HCT116 (cell line): ENCODE measurements at regions not wholly inside any gene's neighbourhood (a gene's known extent, or its start where the extent isn't known, plus 50 kb on each side); places are given as distances from the start of the nearest gene placed in this dataset.

ENCODE experiments used
- ATAC-seq: fragments of 200-7000 bp; cut with Tn5 transposase; 2 replicates; pipeline ENCODE4 v1.9.1; 2020; ENCODE audit warnings: mild to moderate bottlenecking, moderate library complexity
- BruUV-seq: library from RNA; stranded (reverse); fragments of 400-500 nt; replicated peaks from 2 replicates; lab custom pipeline; 2021; lab: Mats Ljungman, UMichigan
- CTCF ChIA-PET: fragments of 300-600 bp; sonication (Branson Sonifier 250); formaldehyde crosslinking; loops from one replicate; lab custom pipeline; 2021; ENCODE audit warnings: antibody characterized with exemption; lab: Charles Lee
- POLR2A ChIA-PET: fragments of 300-600, 350-600 bp; sonication (Branson Sonifier 250); formaldehyde crosslinking; loops from one replicate; lab custom pipeline; 2021; ENCODE audit warnings: antibody characterized with exemption; lab: Charles Lee
- RAD21 ChIA-PET, 2 experiments: fragments of 300-600 bp; sonication (Branson Sonifier 250); formaldehyde crosslinking; loops; one replicate each; lab custom pipeline; 2023; ENCODE audit warnings: low total read pairs in 2 of 2; ENCODE audit not compliant: uncharacterized antibody in 2 of 2, unreplicated experiment in 2 of 2, low non-redundant PET in 1 of 2; lab: Charles Lee
- DNase-seq: peaks from one replicate; pipeline ENCODE4 v3.0.0-alpha.2; 2010; ENCODE audit warnings: low read depth, low spot score
- H2AFZ ChIP-seq: fragments of 200-600 bp; shearing (Covaris generic), sonication (generic); 2 replicates; pipeline ENCODE4 v1.6.1; 2017; ENCODE audit warnings: low read depth, mixed run types, mixed read lengths, antibody characterized with exemption, low read length; ENCODE audit not compliant: poor library complexity, severe bottlenecking
- H3K27ac ChIP-seq: 2 replicates; pipeline ENCODE4 v1.5.1; 2012; ENCODE audit warnings: low read depth, low read length
- H3K27me3 ChIP-seq: fragments of 200-600 bp; sonication (generic); 2 replicates; pipeline ENCODE4 v1.6.1; 2016; ENCODE audit warnings: mixed run types, low read length, mixed read lengths; ENCODE audit not compliant: insufficient read depth
- H3K36me3 ChIP-seq, 2 experiments: fragments of 200-500 bp in 1 of 2; fragments of 200-600 bp in 1 of 2; sonication (Bioruptor generic) in 1 of 2; sonication (generic) in 1 of 2; 2 replicates each; pipeline versions ENCODE4 v1.5.1 to v1.6.1; 2014 to 2016; ENCODE audit warnings: low read length in 2 of 2, inconsistent platforms in 1 of 2, mixed read lengths in 1 of 2, mixed run types in 1 of 2; ENCODE audit not compliant: insufficient read depth in 2 of 2, control insufficient read depth in 1 of 2
- H3K4me1 ChIP-seq, 2 experiments: fragments of 200-600 bp in 1 of 2; sonication (generic) in 1 of 2; 2 replicates each; pipeline versions ENCODE4 v1.5.1 to v1.6.1; 2012 to 2017; ENCODE audit warnings: low read length in 2 of 2, inconsistent platforms in 1 of 2, mild to moderate bottlenecking in 1 of 2, mixed read lengths in 1 of 2, mixed run types in 1 of 2, moderate library complexity in 1 of 2; ENCODE audit not compliant: insufficient read depth in 2 of 2, control insufficient read depth in 1 of 2
- H3K4me2 ChIP-seq: fragments of 200-600 bp; sonication (generic); 2 replicates; pipeline ENCODE4 v1.6.1; 2017; ENCODE audit warnings: mixed run types, low read length, mixed read lengths
- H3K4me3 ChIP-seq, 2 experiments: fragments of 200-600 bp in 1 of 2; sonication (generic) in 1 of 2; replicated peaks in 1 of 2; 2 replicates each; pipeline ENCODE4 v1.5.1; 2011 to 2016; ENCODE audit warnings: low read length in 2 of 2, control low read depth in 1 of 2, low read depth in 1 of 2, mild to moderate bottlenecking in 1 of 2, mixed read lengths in 1 of 2, mixed run types in 1 of 2
- H3K79me2 ChIP-seq: fragments of 200-600 bp; sonication (generic); 2 replicates; pipeline ENCODE4 v1.6.1; 2017; ENCODE audit warnings: mild to moderate bottlenecking, mixed run types, low read length, moderate library complexity, mixed read lengths; ENCODE audit not compliant: insufficient read depth
- H3K9ac ChIP-seq: fragments of 200-600 bp; sonication (generic); 2 replicates; pipeline ENCODE4 v1.6.1; 2016; ENCODE audit warnings: low read length, mixed read lengths
- H3K9me2 ChIP-seq: fragments of 200-600 bp; sonication (generic), shearing (Covaris generic); 2 replicates; pipeline ENCODE4 v1.6.1; 2017; ENCODE audit warnings: mixed run types, mild to moderate bottlenecking, moderate library complexity; ENCODE audit not compliant: insufficient read depth
- H3K9me3 ChIP-seq, 2 experiments: fragments of 200-500 bp in 1 of 2; fragments of 200-600 bp in 1 of 2; sonication (Bioruptor generic) in 1 of 2; sonication (generic) in 1 of 2; 2 replicates each; pipeline ENCODE4 v1.6.1; 2014 to 2017; ENCODE audit warnings: low read length in 2 of 2, mixed read lengths in 2 of 2, inconsistent platforms in 1 of 2, low read depth in 1 of 2, mild to moderate bottlenecking in 1 of 2, mixed run types in 1 of 2, moderate library complexity in 1 of 2; ENCODE audit not compliant: control insufficient read depth in 1 of 2, insufficient read depth in 1 of 2
- H4K20me1 ChIP-seq: fragments of 200-600 bp; sonication (generic), shearing (Covaris generic); 2 replicates; pipeline ENCODE4 v1.6.1; 2017; ENCODE audit warnings: mixed run types, mild to moderate bottlenecking, moderate library complexity; ENCODE audit not compliant: insufficient read depth
- CBX3 ChIP-seq: IDR thresholded peaks from 2 replicates; pipeline ENCODE4 v1.6.1; 2012; ENCODE audit warnings: low read depth
- EGR1 ChIP-seq: IDR thresholded peaks from 2 replicates; pipeline ENCODE4 v1.6.1; 2012; ENCODE audit warnings: low read depth
- ELF1 ChIP-seq: IDR thresholded peaks from 2 replicates; pipeline ENCODE4 v1.6.1; 2012; ENCODE audit warnings: low read depth, borderline replicate concordance
- EZH2 ChIP-seq: fragments of 200-600 bp; sonication (generic); IDR thresholded peaks from 2 replicates; pipeline ENCODE4 v1.6.1; 2017; ENCODE audit warnings: antibody characterized with exemption, mixed run types
- EZH2phosphoT487 ChIP-seq: fragments of 200-600 bp; IDR thresholded peaks from 2 replicates; pipeline ENCODE4 v1.6.1; 2018; ENCODE audit warnings: antibody characterized with exemption, borderline replicate concordance
- FOSL1 ChIP-seq: IDR thresholded peaks from 2 replicates; pipeline ENCODE4 v1.6.1; 2012; ENCODE audit warnings: low read depth
- POLR2A ChIP-seq: IDR thresholded peaks from 2 replicates; pipeline ENCODE4 v1.7.0; 2011; ENCODE audit warnings: borderline replicate concordance; ENCODE audit not compliant: insufficient read depth, insufficient read length; ENCODE audit errors: extremely low read depth
- POLR2AphosphoS5 ChIP-seq: IDR thresholded peaks from 2 replicates; pipeline ENCODE4 v1.6.1; 2011; ENCODE audit warnings: mild to moderate bottlenecking, low read depth, low read length, moderate library complexity
- RAD21 ChIP-seq: IDR thresholded peaks from 2 replicates; pipeline ENCODE4 v1.6.1; 2012; ENCODE audit warnings: low read depth, mild to moderate bottlenecking
- SP1 ChIP-seq: IDR thresholded peaks from 2 replicates; pipeline ENCODE4 v1.6.1; 2012; ENCODE audit warnings: low read depth
- TCF7L2 ChIP-seq: IDR thresholded peaks from 2 replicates; pipeline ENCODE4 v1.7.0; 2011; ENCODE audit warnings: borderline replicate concordance, inconsistent platforms; ENCODE audit not compliant: insufficient read depth, insufficient read length; ENCODE audit errors: extremely low read depth
- YY1 ChIP-seq: IDR thresholded peaks from 2 replicates; pipeline ENCODE4 v1.6.1; 2011; ENCODE audit warnings: low read length, low read depth, moderate library complexity, mild to moderate bottlenecking; ENCODE audit not compliant: insufficient replicate concordance; ENCODE audit errors: extremely low read depth
- ZNF274 ChIP-seq: fragments of 200-500 bp; sonication (Bioruptor generic); IDR thresholded peaks from 2 replicates; pipeline ENCODE4 v1.6.1; 2014; ENCODE audit warnings: mild to moderate bottlenecking, low read depth, low read length, inconsistent platforms
- intact Hi-C: fragments of 100-400 bp; cut with micrococcal nuclease; formaldehyde crosslinking; loops from 2 replicates; pipeline ENCODE4 v1.10.0; 2022
- TF ChIP-seq, protein P1 (sequence below): IDR thresholded peaks from 2 replicates; pipeline ENCODE4 v1.6.1; 2012; ENCODE audit warnings: low read depth
- TF ChIP-seq, protein P2 (sequence below): IDR thresholded peaks from 2 replicates; pipeline ENCODE4 v1.6.1; 2011; ENCODE audit warnings: mild to moderate bottlenecking, low read length, moderate library complexity; ENCODE audit not compliant: insufficient replicate concordance; ENCODE audit errors: extremely low read depth
- TF ChIP-seq, protein P3 (sequence below): IDR thresholded peaks from 2 replicates; pipeline ENCODE4 v1.6.1; 2012
- TF ChIP-seq, protein P4 (sequence below), 3 experiments: fragments of 200-600 bp in 1 of 3; sonication (generic) in 1 of 3; IDR thresholded peaks in 2 of 3; conservative IDR thresholded peaks in 1 of 3; 2 replicates each; pipeline ENCODE4 v1.5.1; 2012 to 2017; ENCODE audit warnings: low read depth in 2 of 3, low read length in 2 of 3, antibody characterized with exemption in 1 of 3, borderline replicate concordance in 1 of 3, control low read depth in 1 of 3, mild to moderate bottlenecking in 1 of 3, mixed read lengths in 1 of 3, mixed run types in 1 of 3, moderate library complexity in 1 of 3; ENCODE audit not compliant: insufficient read depth in 1 of 3

DNA sequence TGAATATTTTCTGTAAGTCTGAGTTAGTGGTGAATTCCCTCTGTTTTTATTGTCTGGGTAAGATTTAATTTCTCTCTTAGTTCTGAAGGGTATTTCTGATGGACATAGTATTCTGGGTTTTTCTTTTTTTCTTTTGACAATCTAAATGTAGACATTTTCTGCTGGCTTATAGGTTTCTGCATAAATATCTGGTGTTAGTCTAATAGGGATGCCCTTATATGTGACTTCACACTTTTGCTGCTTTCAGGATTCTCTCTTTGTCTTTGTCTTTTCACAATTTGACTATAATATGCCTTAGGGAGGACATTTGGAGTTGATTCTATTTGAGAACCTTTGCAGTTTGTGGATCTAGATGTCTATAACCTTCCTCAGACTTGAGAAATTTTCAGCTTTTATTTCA, 667.2 kb downstream of the EPHA7 start:
- ChIA-PET POLR2A (no interaction called here), RAD21 (no interaction called here), CTCF (no interaction called here)
- no peak overlapping the region for H2AFZ ChIP-seq
- TF ChIP-seq, protein P1, sequence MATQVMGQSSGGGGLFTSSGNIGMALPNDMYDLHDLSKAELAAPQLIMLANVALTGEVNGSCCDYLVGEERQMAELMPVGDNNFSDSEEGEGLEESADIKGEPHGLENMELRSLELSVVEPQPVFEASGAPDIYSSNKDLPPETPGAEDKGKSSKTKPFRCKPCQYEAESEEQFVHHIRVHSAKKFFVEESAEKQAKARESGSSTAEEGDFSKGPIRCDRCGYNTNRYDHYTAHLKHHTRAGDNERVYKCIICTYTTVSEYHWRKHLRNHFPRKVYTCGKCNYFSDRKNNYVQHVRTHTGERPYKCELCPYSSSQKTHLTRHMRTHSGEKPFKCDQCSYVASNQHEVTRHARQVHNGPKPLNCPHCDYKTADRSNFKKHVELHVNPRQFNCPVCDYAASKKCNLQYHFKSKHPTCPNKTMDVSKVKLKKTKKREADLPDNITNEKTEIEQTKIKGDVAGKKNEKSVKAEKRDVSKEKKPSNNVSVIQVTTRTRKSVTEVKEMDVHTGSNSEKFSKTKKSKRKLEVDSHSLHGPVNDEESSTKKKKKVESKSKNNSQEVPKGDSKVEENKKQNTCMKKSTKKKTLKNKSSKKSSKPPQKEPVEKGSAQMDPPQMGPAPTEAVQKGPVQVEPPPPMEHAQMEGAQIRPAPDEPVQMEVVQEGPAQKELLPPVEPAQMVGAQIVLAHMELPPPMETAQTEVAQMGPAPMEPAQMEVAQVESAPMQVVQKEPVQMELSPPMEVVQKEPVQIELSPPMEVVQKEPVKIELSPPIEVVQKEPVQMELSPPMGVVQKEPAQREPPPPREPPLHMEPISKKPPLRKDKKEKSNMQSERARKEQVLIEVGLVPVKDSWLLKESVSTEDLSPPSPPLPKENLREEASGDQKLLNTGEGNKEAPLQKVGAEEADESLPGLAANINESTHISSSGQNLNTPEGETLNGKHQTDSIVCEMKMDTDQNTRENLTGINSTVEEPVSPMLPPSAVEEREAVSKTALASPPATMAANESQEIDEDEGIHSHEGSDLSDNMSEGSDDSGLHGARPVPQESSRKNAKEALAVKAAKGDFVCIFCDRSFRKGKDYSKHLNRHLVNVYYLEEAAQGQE: no peak
- TF ChIP-seq POLR2A (no peak), CBX3 (no peak), RAD21 (no peak), FOSL1 (no peak), EGR1 (no peak), SP1 (no peak), ZNF274 (no peak), YY1 (no peak), ELF1 (no peak), EZH2 (no peak), EZH2phosphoT487 (no peak), TCF7L2 (no peak), POLR2AphosphoS5 (no peak)
- TF ChIP-seq, protein P2, sequence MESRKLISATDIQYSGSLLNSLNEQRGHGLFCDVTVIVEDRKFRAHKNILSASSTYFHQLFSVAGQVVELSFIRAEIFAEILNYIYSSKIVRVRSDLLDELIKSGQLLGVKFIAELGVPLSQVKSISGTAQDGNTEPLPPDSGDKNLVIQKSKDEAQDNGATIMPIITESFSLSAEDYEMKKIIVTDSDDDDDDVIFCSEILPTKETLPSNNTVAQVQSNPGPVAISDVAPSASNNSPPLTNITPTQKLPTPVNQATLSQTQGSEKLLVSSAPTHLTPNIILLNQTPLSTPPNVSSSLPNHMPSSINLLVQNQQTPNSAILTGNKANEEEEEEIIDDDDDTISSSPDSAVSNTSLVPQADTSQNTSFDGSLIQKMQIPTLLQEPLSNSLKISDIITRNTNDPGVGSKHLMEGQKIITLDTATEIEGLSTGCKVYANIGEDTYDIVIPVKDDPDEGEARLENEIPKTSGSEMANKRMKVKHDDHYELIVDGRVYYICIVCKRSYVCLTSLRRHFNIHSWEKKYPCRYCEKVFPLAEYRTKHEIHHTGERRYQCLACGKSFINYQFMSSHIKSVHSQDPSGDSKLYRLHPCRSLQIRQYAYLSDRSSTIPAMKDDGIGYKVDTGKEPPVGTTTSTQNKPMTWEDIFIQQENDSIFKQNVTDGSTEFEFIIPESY: no peak
- TF ChIP-seq, protein P3, sequence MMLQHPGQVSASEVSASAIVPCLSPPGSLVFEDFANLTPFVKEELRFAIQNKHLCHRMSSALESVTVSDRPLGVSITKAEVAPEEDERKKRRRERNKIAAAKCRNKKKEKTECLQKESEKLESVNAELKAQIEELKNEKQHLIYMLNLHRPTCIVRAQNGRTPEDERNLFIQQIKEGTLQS: no peak
- TF ChIP-seq, protein P4, sequence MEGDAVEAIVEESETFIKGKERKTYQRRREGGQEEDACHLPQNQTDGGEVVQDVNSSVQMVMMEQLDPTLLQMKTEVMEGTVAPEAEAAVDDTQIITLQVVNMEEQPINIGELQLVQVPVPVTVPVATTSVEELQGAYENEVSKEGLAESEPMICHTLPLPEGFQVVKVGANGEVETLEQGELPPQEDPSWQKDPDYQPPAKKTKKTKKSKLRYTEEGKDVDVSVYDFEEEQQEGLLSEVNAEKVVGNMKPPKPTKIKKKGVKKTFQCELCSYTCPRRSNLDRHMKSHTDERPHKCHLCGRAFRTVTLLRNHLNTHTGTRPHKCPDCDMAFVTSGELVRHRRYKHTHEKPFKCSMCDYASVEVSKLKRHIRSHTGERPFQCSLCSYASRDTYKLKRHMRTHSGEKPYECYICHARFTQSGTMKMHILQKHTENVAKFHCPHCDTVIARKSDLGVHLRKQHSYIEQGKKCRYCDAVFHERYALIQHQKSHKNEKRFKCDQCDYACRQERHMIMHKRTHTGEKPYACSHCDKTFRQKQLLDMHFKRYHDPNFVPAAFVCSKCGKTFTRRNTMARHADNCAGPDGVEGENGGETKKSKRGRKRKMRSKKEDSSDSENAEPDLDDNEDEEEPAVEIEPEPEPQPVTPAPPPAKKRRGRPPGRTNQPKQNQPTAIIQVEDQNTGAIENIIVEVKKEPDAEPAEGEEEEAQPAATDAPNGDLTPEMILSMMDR (IDR thresholded peaks at IDR 0.05 in 2 of 3, conservative IDR thresholded peaks at IDR 0.05 in 1 of 3; ENCODE audit: borderline replicate concordance in 1 of 3, insufficient read depth in 1 of 3, low read depth in 2 of 3, low read length in 2 of 3): no peak
- no peaks in the 10 kb centered on the region; a peak in 1 of 4 replicates for H3K4me1 ChIP-seq
- DNase-seq: no peak
- H4K20me1 ChIP-seq: no peaks in the 10 kb centered on the region
- intact Hi-C loops: no loop called here
- no peaks in the 10 kb centered on the region; a peak in 1 of 4 replicates for H3K36me3 ChIP-seq
- BruUV-seq: no TSS peak
- H3K79me2 ChIP-seq: no peaks in the 10 kb centered on the region
- no peaks in the 10 kb centered on the region for H3K9me2 ChIP-seq
- H3K27me3 ChIP-seq: no peaks in the 10 kb centered on the region
- ATAC-seq: no peak
- no peak overlapping the region for H3K4me2 ChIP-seq
- no peak overlapping the region for H3K27ac ChIP-seq
- H3K9me3 ChIP-seq: peaks cover 5 to 20% of the 10 kb centered on the region in 2 experiments; a peak in 2 of 4 replicates
- H3K4me3 ChIP-seq: no peak overlapping the region
- no peak overlapping the region for H3K9ac ChIP-seq
